HFFc6 (cell line): ENCODE measurements at regions not wholly inside any gene's neighbourhood (a gene's known extent, or its start where the extent isn't known, plus 50 kb on each side); places are given as distances from the start of the nearest gene placed in this dataset.

Source experiments
- DNase-seq: peaks from one replicate; pipeline ENCODE4 v3.0.0-alpha.2; 2018
- H3K27ac Mint-ChIP-seq: 2 replicates; pipeline ENCODE4 v1.8.0; 2020; ENCODE audit warnings: mild to moderate bottlenecking, mixed read lengths
- H3K27me3 Mint-ChIP-seq: 2 replicates; pipeline ENCODE4 v1.8.0; 2021; ENCODE audit warnings: mild to moderate bottlenecking, moderate library complexity, mixed read lengths; ENCODE audit not compliant: insufficient read depth
- H3K36me3 Mint-ChIP-seq: 2 replicates; pipeline ENCODE4 v1.8.0; 2021; ENCODE audit warnings: low read depth, mixed read lengths
- H3K4me1 Mint-ChIP-seq: 2 replicates; pipeline ENCODE4 v1.8.0; 2020; ENCODE audit warnings: low read depth, mixed read lengths
- H3K4me3 Mint-ChIP-seq: 2 replicates; pipeline ENCODE4 v1.8.0; 2020; ENCODE audit warnings: mild to moderate bottlenecking, moderate library complexity, mixed read lengths
- H3K9me3 Mint-ChIP-seq: 2 replicates; pipeline ENCODE4 v1.8.0; 2020; ENCODE audit warnings: mild to moderate bottlenecking, mixed read lengths
- CTCF ChIP-seq: fragments of 200-600 bp; sonication (generic); IDR thresholded peaks from 2 replicates; pipeline ENCODE4 v1.5.0; 2021; ENCODE audit warnings: antibody characterized with exemption, mild to moderate bottlenecking

GRCh38 chr6:91161246-91161645, 574.4 kb upstream of the MAP3K7 start:
- Mint-ChIP-seq H3K9me3 (peaks cover 16% of the 10 kb centered on the region), H3K27ac (no peak overlapping the region), H3K4me3 (no peak overlapping the region), H3K27me3 (no peaks in the 10 kb centered on the region), H3K36me3 (no peaks in the 10 kb centered on the region), H3K4me1 (no peaks in the 10 kb centered on the region)
- DNase-seq: no peak
- TF ChIP-seq CTCF: no peak

- Mint-ChIP-seq H3K4me1 (no peaks in the 10 kb centered on the region), H3K27me3 (peaks cover 2% of the 10 kb centered on the region; the same call in 1 of the 2 replicates), H3K27ac (no peak overlapping the region), H3K9me3 (peaks cover 31% of the 10 kb centered on the region), H3K36me3 (no peaks in the 10 kb centered on the region), H3K4me3 (no peak overlapping the region)
- DNase-seq: no peak
- TF ChIP-seq CTCF: no peak
Measured at GRCh38 chr6:91155129-91155785, 568.4 kb upstream of the MAP3K7 start.

- DNase-seq: no peak
- no peak for TF ChIP-seq CTCF
- no peak overlapping the region for H3K27ac Mint-ChIP-seq
- H3K27me3 Mint-ChIP-seq: peaks cover 2% of the 10 kb centered on the region; the same call in 1 of the 2 replicates
- no peaks in the 10 kb centered on the region for H3K4me1 Mint-ChIP-seq
- H3K4me3 Mint-ChIP-seq: no peak overlapping the region
- H3K9me3 Mint-ChIP-seq: peaks cover 30% of the 10 kb centered on the region
- no peaks in the 10 kb centered on the region for H3K36me3 Mint-ChIP-seq
Measured at GRCh38 chr6:91152824-91153223, 566.0 kb upstream of the MAP3K7 start.

GRCh38 chr6:91149956-91150705, 563.3 kb upstream of the MAP3K7 start:
- no peaks in the 10 kb centered on the region for H3K4me1 Mint-ChIP-seq
- H3K4me3 Mint-ChIP-seq: no peak overlapping the region
- H3K9me3 Mint-ChIP-seq: peaks cover 46% of the 10 kb centered on the region
- H3K27me3 Mint-ChIP-seq: peaks cover 2% of the 10 kb centered on the region; the same call in 1 of the 2 replicates
- no peak for DNase-seq
- no peak for TF ChIP-seq CTCF
- no peaks in the 10 kb centered on the region for H3K36me3 Mint-ChIP-seq
- no peak overlapping the region for H3K27ac Mint-ChIP-seq

- no peak for TF ChIP-seq CTCF
Measured at GRCh38 chr6:91149246-91149955, 562.5 kb upstream of the MAP3K7 start.

More at GRCh38 chr6:91149246-91149955, 562.5 kb upstream of the MAP3K7 start:
- no peak for DNase-seq
- Mint-ChIP-seq H3K36me3 (no peaks in the 10 kb centered on the region), H3K4me1 (no peaks in the 10 kb centered on the region), H3K9me3 (peaks cover 49% of the 10 kb centered on the region), H3K4me3 (no peak overlapping the region), H3K27ac (no peak overlapping the region), H3K27me3 (peaks cover 2% of the 10 kb centered on the region; the same call in 1 of the 2 replicates)
